Activated CD4-positive, alpha-beta T cell treated with anti-CD3 and anti-CD28 coated beads for 36 hours (primary cell): ENCODE measurements at regions not wholly inside any gene's neighbourhood (a gene's known extent, or its start where the extent isn't known, plus 50 kb on each side); places are given as distances from the start of the nearest gene placed in this dataset.
"Not testable (repeated sequence)": the region's sequence is repeated elsewhere in the genome, so short reads cannot be mapped to it uniquely, and the experiment has no call there.

Experiments
- ATAC-seq: fragments of 200-7000 bp; cut with Tn5 transposase; one replicate; pipeline ENCODE4 v1.10.0; 2021; ENCODE audit warnings: mild to moderate bottlenecking, moderate library complexity
- CTCF ChIA-PET: fragments of 350-600 bp; sonication (Branson Sonifier 250); formaldehyde crosslinking; loops from one replicate; lab custom pipeline; 2021; ENCODE audit warnings: antibody characterized with exemption; lab: Charles Lee
- POLR2A ChIA-PET: fragments of 350-600 bp; sonication (Branson Sonifier 250); formaldehyde crosslinking; loops from one replicate; lab custom pipeline; 2021; ENCODE audit warnings: antibody characterized with exemption, inconsistent platforms; lab: Charles Lee
- DNase-seq: peaks from one replicate; pipeline ENCODE4 v3.0.0-alpha.2; 2020
- H3K27ac Mint-ChIP-seq: one replicate; pipeline ENCODE4 v1.8.0; 2021; ENCODE audit warnings: mixed read lengths
- H3K27me3 Mint-ChIP-seq: one replicate; pipeline ENCODE4 v1.8.0; 2021; ENCODE audit warnings: mixed read lengths
- H3K36me3 Mint-ChIP-seq: one replicate; pipeline ENCODE4 v1.8.0; 2021; ENCODE audit warnings: low read depth, mixed read lengths
- H3K4me1 Mint-ChIP-seq: one replicate; pipeline ENCODE4 v1.8.0; 2021; ENCODE audit warnings: mixed read lengths
- H3K4me3 Mint-ChIP-seq: one replicate; pipeline ENCODE4 v1.8.0; 2021; ENCODE audit warnings: mild to moderate bottlenecking, moderate library complexity, mixed read lengths
- H3K9me3 Mint-ChIP-seq: one replicate; pipeline ENCODE4 v1.8.0; 2021; ENCODE audit warnings: low read depth, mixed read lengths
- intact Hi-C, 2 experiments: fragments of 100-400 bp; cut with DNase I in 1 of 2; cut with micrococcal nuclease in 1 of 2; formaldehyde crosslinking; loops; one replicate each; pipeline versions ENCODE4 v1.14.2 to v1.15.1; 2022 to 2024; cut with DNase I, micrococcal nuclease

DNA sequence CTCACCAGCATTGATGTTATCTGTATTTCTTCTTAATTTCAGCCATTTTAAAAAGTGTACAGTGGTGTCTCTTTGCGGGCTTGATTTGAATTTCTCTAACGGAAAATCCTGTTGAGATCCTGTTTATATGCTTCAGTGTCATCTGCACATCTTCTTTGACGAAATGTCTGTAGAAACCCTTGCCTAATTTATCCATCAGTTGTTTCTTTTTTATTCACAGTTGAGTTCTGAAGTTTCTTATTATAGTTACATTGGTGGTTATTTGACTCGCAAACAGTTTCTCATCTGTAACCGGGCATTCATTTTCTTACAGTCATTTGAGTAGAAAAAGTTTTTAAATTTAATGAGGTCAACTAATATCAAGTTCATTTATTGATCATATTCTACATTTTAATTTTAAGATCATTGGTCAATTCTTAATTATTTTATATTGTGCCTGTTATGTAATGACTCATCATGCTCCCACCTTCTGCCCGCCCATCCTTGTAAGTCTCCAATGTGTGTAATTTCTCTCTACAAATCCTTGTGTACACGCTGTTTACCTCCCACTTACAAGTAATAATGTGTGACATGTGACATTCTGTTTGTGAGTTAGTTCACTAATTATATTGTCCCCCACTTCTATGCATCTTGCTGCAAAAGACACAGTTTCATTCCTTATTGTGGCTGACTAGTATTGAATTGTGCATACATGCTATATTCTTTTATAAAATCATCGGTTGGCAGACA, 1242.8 kb downstream of the TMEM121 start:
- H3K36me3 Mint-ChIP-seq, H3K4me3 Mint-ChIP-seq, ATAC-seq, H3K9me3 Mint-ChIP-seq, H3K27me3 Mint-ChIP-seq, POLR2A ChIA-PET, DNase-seq, CTCF ChIA-PET: not testable (repeated sequence)
- peak overlapping the region; percentile 6 for H3K27ac Mint-ChIP-seq
- intact Hi-C loops = loop anchor here in 1 of 2 experiments (1.0 to 10.0 kb wide), 2 partner anchors 47 to 634 kb away; no protein-coding TSS in a partner anchor
- H3K4me1 Mint-ChIP-seq = peaks cover 34% of the 10 kb centered on the region

DNA sequence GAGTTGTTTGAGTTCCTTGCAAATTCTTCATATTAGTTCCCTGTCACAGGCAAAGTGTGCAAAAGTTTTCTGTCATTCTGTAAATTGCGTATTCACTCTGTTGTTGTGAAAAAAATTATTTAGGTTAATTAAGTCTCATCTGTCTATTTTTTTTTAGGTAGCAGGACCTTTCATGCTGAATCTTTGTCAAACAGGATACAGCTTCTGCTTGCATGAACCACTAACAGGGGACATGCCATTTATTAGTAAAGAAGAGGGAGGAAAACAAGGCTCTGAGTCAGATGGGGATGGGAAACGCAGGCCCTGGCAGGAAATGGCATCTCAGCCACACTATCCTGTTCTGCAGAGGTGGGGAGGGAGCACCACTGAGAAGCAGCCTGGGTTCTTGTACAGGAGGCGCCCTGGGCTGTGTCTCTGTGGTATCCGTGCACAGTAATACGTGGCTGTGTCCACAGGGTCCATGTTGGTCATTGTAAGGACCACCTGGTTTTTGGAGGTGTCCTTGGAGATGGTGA, 1243.8 kb downstream of the TMEM121 start:
- H3K4me3 Mint-ChIP-seq, H3K9me3 Mint-ChIP-seq, DNase-seq, H3K27me3 Mint-ChIP-seq, H3K36me3 Mint-ChIP-seq, H3K27ac Mint-ChIP-seq, POLR2A ChIA-PET, CTCF ChIA-PET: not testable (repeated sequence)
- H3K4me1 Mint-ChIP-seq = peaks cover 44% of the 10 kb centered on the region
- intact Hi-C loops = loop anchor here in 1 of 2 experiments (10.0 kb wide), 1 partner anchor 45 kb away; no protein-coding TSS in a partner anchor
- ATAC-seq = peak; percentile 79

DNA sequence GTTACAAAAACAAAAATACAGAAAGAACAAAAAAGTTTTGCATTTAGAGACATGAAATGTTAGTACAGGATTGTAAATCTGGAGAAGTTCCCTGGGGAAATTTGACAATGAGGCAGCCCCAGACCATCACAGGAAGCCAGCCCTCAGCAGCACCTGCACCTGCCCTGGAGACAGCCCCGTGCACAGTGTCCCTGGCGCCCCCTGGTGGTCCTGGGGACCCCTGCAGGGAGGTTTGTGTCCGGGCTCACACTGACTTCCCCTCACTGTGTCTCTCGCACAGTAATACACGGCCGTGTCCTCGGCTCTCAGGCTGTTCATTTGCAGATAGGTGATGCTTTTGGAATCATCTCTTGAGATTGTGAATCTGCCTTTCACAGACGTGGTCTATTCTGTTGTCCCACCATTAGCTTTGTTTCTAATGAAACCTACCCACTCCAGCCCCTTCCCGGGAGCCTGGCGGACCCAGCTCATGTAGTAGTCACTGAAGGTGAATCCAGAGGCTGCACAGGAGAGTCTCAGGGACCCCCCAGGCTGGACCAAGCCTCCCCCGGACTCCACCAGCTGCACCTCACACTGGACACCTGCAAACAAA, 1248.6 kb downstream of the TMEM121 start:
- peaks cover 28% of the 10 kb centered on the region for H3K4me1 Mint-ChIP-seq
- POLR2A ChIA-PET, H3K9me3 Mint-ChIP-seq, H3K36me3 Mint-ChIP-seq, ATAC-seq, H3K27ac Mint-ChIP-seq, H3K4me3 Mint-ChIP-seq, H3K27me3 Mint-ChIP-seq: not testable (repeated sequence)
- DNase-seq = peak; percentile 81
- CTCF ChIA-PET = interaction anchor here (0.6 to 2.7 kb wide), 4 partner anchors 9 to 117 kb away, joined by 3 to 14 read pairs (median 7); no protein-coding TSS in a partner anchor
- intact Hi-C loops = loop anchor here (5.0 to 10.0 kb wide), 3 partner anchors 50 to 228 kb away; no protein-coding TSS in a partner anchor

DNA sequence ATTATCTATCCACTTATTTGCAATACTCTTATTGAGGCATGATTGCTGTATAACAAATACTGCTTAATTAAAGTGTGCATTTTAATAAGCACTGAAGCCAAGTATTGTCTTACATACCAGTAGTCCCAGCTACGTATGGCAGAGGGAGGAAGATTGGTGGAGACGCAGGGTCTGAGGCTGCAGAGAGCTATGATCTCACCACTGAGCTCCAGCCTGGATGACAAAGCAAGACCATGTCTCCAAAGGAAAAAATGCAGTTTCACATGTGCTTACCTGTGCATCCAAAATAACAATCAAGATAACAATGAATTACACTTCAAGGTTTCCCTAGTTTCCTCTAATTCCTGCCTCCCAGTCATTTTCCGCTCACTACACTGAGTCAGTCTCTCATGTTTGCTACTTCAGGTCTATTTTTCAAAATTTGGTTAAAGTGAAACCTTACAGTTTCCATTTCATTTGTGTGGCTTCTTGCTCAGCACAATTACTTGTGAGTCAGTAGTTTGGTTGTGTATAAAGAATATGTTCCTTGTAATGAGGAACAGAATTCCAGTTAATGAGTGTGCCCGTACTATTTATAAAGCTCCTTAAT, 1250.1 kb downstream of the TMEM121 start:
- ATAC-seq (peak; percentile 84), DNase-seq (no peak)
- ChIA-PET POLR2A (no interaction called here), CTCF (interaction anchor here (0.6 to 2.7 kb wide), 11 partner anchors 8 to 114 kb away, joined by 3 to 14 read pairs (median 3); no protein-coding TSS in a partner anchor)
- Mint-ChIP-seq H3K9me3 (peaks cover 3% of the 10 kb centered on the region), H3K4me1 (peaks cover 23% of the 10 kb centered on the region), H3K4me3 (no peak overlapping the region), H3K27me3 (no peaks in the 10 kb centered on the region), H3K27ac (no peak overlapping the region), H3K36me3 (peaks cover 2% of the 10 kb centered on the region)
- intact Hi-C loops = loop anchor here (5.0 to 10.0 kb wide), 3 partner anchors 52 to 229 kb away; no protein-coding TSS in a partner anchor

DNA sequence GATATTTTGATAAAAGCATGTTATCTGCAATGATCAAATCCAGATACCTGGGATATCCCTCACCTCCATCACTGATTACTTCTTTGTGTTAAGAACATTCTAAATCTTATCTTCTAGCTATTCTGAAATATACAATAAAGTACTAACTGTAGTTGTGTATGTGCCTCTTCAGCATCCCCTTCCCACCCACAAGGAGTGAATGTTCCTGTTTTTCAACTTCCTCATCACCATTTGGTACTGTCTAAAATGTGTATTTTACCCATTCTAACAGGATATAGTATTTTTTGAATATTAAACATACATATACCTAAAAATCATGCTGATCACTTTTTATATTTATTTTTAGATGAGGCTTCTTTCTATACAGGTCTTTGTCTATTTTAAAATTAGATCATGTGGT, 1252.6 kb downstream of the TMEM121 start:
- CTCF ChIA-PET = interaction anchor here (1.0 to 2.0 kb wide), 4 partner anchors 11 to 93 kb away, joined by 3 to 7 read pairs (median 3); no protein-coding TSS in a partner anchor
- H3K36me3 Mint-ChIP-seq = peaks cover 2% of the 10 kb centered on the region

GRCh38 chr14:106786697-106787096, 1260.3 kb downstream of the TMEM121 start:
- Mint-ChIP-seq H3K4me3 (no peak overlapping the region), H3K36me3 (no peaks in the 10 kb centered on the region)
- CTCF ChIA-PET = interaction anchor here (1.4 to 1.8 kb wide), 2 partner anchors 12 to 44 kb away, joined by 3 to 5 read pairs; no protein-coding TSS in a partner anchor

More for the DNA sequence above, 1252.6 kb downstream of the TMEM121 start:
- Mint-ChIP-seq H3K27me3 (no peaks in the 10 kb centered on the region), H3K9me3 (peaks cover 3% of the 10 kb centered on the region), H3K4me1 (peaks cover 23% of the 10 kb centered on the region), H3K27ac (no peak overlapping the region), H3K4me3 (no peak overlapping the region)
- DNase-seq (no peak), ATAC-seq (no peak)
- POLR2A ChIA-PET = no interaction called here
- intact Hi-C loops = loop anchor here (5.0 to 10.0 kb wide), 3 partner anchors 54 to 232 kb away; no protein-coding TSS in a partner anchor

GRCh38 chr14:106787626-106788025, 1261.2 kb downstream of the TMEM121 start:
- H3K4me1 Mint-ChIP-seq = peaks cover 9% of the 10 kb centered on the region
- ChIA-PET POLR2A (no interaction called here), CTCF (interaction anchor here (0.8 to 1.8 kb wide), 3 partner anchors 31 to 43 kb away, joined by 3 to 5 read pairs (median 5); no protein-coding TSS in a partner anchor)
- DNase-seq = no peak
- peaks cover 6% of the 10 kb centered on the region for H3K27me3 Mint-ChIP-seq
- no peak overlapping the region for H3K4me3 Mint-ChIP-seq
- intact Hi-C loops = no loop called here
- ATAC-seq = no peak
- no peak overlapping the region for H3K27ac Mint-ChIP-seq
- no peaks in the 10 kb centered on the region for H3K36me3 Mint-ChIP-seq
- no peaks in the 10 kb centered on the region for H3K9me3 Mint-ChIP-seq

More at GRCh38 chr14:106786697-106787096, 1260.3 kb downstream of the TMEM121 start:
- ATAC-seq (no peak), DNase-seq (no peak)
- H3K27me3 Mint-ChIP-seq = peaks cover 6% of the 10 kb centered on the region
- no peak overlapping the region for H3K27ac Mint-ChIP-seq
- peaks cover 9% of the 10 kb centered on the region for H3K4me1 Mint-ChIP-seq
- H3K9me3 Mint-ChIP-seq = no peaks in the 10 kb centered on the region
- POLR2A ChIA-PET = no interaction called here
- intact Hi-C loops = no loop called here

GRCh38 chr14:106788534-106788933, 1262.2 kb downstream of the TMEM121 start:
- ATAC-seq (no peak), DNase-seq (no peak)
- CTCF ChIA-PET = interaction anchor here (1.4 to 1.8 kb wide), 2 partner anchors 30 to 42 kb away, joined by 3 to 5 read pairs; no protein-coding TSS in a partner anchor
- H3K36me3 Mint-ChIP-seq = no peaks in the 10 kb centered on the region
- no peak overlapping the region for H3K4me3 Mint-ChIP-seq
- H3K27me3 Mint-ChIP-seq = peaks cover 6% of the 10 kb centered on the region
- no peak overlapping the region for H3K27ac Mint-ChIP-seq
- POLR2A ChIA-PET = no interaction called here
- peaks cover 9% of the 10 kb centered on the region for H3K4me1 Mint-ChIP-seq
- intact Hi-C loops = no loop called here
- no peaks in the 10 kb centered on the region for H3K9me3 Mint-ChIP-seq

GRCh38 chr14:106789318-106789717, 1262.9 kb downstream of the TMEM121 start:
- peaks cover 9% of the 10 kb centered on the region for H3K4me1 Mint-ChIP-seq
- H3K9me3 Mint-ChIP-seq = no peaks in the 10 kb centered on the region
- POLR2A ChIA-PET = no interaction called here
- intact Hi-C loops = no loop called here
- CTCF ChIA-PET = interaction anchor here (0.7 to 3.5 kb wide), 9 partner anchors 8 to 42 kb away, joined by 3 to 37 read pairs (median 6); no protein-coding TSS in a partner anchor
- H3K36me3 Mint-ChIP-seq = no peaks in the 10 kb centered on the region
- H3K4me3 Mint-ChIP-seq = no peak overlapping the region
- DNase-seq = no peak
- no peak overlapping the region for H3K27ac Mint-ChIP-seq
- ATAC-seq = no peak
- H3K27me3 Mint-ChIP-seq = peaks cover 6% of the 10 kb centered on the region

DNA sequence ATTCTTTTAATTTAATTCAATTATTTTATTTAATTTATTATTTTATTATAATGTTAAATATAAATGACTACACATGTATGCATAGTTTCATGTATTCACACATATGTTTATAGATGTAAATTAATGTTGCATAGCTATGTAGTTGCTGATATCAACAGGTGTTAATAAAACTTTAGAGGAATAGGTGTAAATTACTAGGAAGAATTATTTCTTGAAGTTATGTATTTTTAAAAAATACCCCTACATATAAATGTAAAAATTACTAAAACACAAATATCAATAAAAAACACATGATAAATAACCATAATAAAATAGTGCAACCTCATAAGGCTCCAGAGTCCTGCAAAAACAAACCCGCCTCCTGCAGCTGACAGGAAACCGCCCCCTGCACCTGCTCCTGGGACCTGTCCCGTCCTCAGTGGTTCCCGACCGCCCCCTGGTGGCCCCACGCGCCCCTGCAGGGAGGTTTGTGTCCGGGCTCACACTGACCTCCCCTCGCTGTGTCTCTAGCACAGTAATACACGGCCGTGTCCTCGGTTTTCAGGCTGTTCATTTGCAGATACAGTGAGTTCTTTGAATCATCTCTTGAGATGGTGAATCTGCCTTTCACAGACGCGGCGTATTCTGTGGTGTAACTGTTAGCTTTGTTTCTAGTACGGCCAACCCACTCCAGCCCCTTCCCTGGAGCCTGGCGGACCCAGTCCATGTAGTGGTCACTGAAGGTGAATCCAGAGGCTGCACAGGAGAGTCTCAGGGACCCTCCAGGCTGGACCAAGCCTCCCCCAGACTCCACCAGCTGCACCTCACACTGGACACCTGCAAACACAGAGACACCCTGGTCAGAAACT, 1264.0 kb downstream of the TMEM121 start:
- Mint-ChIP-seq H3K36me3 (no peaks in the 10 kb centered on the region), H3K4me3 (no peak overlapping the region), H3K9me3 (no peaks in the 10 kb centered on the region), H3K27ac (no peak overlapping the region), H3K4me1 (peaks cover 9% of the 10 kb centered on the region), H3K27me3 (peaks cover 6% of the 10 kb centered on the region)
- ChIA-PET CTCF (interaction anchor here (0.6 to 3.5 kb wide), 20 partner anchors 8 to 152 kb away, joined by 3 to 37 read pairs (median 4); no protein-coding TSS in a partner anchor), POLR2A (no interaction called here)
- intact Hi-C loops = no loop called here
- DNase-seq = peak; percentile 91
- peak; percentile 87 for ATAC-seq
